ENCODE measurements at regions not wholly inside any gene's neighbourhood (a gene's known extent, or its start where the extent isn't known, plus 50 kb on each side); places are given as distances from the start of the nearest gene placed in this dataset.

GRCh38 chr9:100880284-100880683 lies 148.2 kb upstream of the PLPPR1 start:
- WGBS, 2 donors, result 93% methylated on average over 2 of the region's 2 CpGs
- intact Hi-C loops (cut with DNase I), result no loop called here
- no peak for DNase-seq
- H3K27ac ChIP-seq, result no peak overlapping the region
- no peaks in the 10 kb centered on the region for H3K36me3 ChIP-seq
- H3K9me3 ChIP-seq, result no peaks in the 10 kb centered on the region
- H3K4me3 ChIP-seq (replicated peaks in 1 of 3), result no peak overlapping the region
- H3K27me3 ChIP-seq, result no peaks in the 10 kb centered on the region
- no peaks in the 10 kb centered on the region for H3K4me1 ChIP-seq
- TF ChIP-seq CTCF (IDR thresholded peaks at IDR 0.05) (no peak), POLR2A (IDR thresholded peaks at IDR 0.05) (no peak)

- no peaks in the 10 kb centered on the region for H3K36me3 ChIP-seq
- intact Hi-C loops (cut with DNase I), result no loop called here
- no peaks in the 10 kb centered on the region for H3K27me3 ChIP-seq
- H3K9me3 ChIP-seq, result no peaks in the 10 kb centered on the region
- H3K4me3 ChIP-seq (replicated peaks in 1 of 3), result no peak overlapping the region
- no peak for TF ChIP-seq POLR2A (IDR thresholded peaks at IDR 0.05)
- TF ChIP-seq CTCF (IDR thresholded peaks at IDR 0.05), result no peak
- no peaks in the 10 kb centered on the region for H3K4me1 ChIP-seq
- no peak for DNase-seq
- H3K27ac ChIP-seq, result no peak overlapping the region
- 80 to 84% methylated on average over 4 of the region's 4 CpGs for WGBS, 2 donors
These were observed 144.0 kb upstream of the PLPPR1 start for GRCh38 chr9:100884518-100884917.

- Histone ChIP-seq H3K36me3 (no peaks in the 10 kb centered on the region), H3K27me3 (no peaks in the 10 kb centered on the region), H3K9me3 (no peaks in the 10 kb centered on the region), H3K27ac (no peak overlapping the region), H3K4me3 (replicated peaks in 1 of 3) (no peak overlapping the region), H3K4me1 (no peaks in the 10 kb centered on the region)
- no peak for DNase-seq
- WGBS, 2 donors, result 83 to 86% methylated on average over 3 of the region's 3 CpGs
- TF ChIP-seq CTCF (IDR thresholded peaks at IDR 0.05), result no peak
- TF ChIP-seq POLR2A (IDR thresholded peaks at IDR 0.05), result no peak
- intact Hi-C loops (cut with DNase I), result no loop called here
These were observed 138.2 kb upstream of the PLPPR1 start for GRCh38 chr9:100890321-100890720.

GRCh38 chr9:100911273-100911672 lies 117.3 kb upstream of the PLPPR1 start:
- TF ChIP-seq CTCF (IDR thresholded peaks at IDR 0.05), result no peak
- no peak for TF ChIP-seq POLR2A (IDR thresholded peaks at IDR 0.05)
- H3K4me1 ChIP-seq, result no peaks in the 10 kb centered on the region
- H3K27ac ChIP-seq, result no peak overlapping the region
- intact Hi-C loops (cut with DNase I), result no loop called here
- WGBS, 2 donors, result 79 to 80% methylated on average over 5 of the region's 5 CpGs
- no peaks in the 10 kb centered on the region for H3K36me3 ChIP-seq
- no peak overlapping the region for H3K4me3 ChIP-seq (replicated peaks in 1 of 3)
- H3K27me3 ChIP-seq, result no peaks in the 10 kb centered on the region
- no peak for DNase-seq
- no peaks in the 10 kb centered on the region for H3K9me3 ChIP-seq

GRCh38 chr9:100913257-100913656 lies 115.3 kb upstream of the PLPPR1 start:
- DNase-seq, result no peak
- Histone ChIP-seq H3K36me3 (no peaks in the 10 kb centered on the region), H3K27ac (no peak overlapping the region), H3K27me3 (no peaks in the 10 kb centered on the region), H3K4me3 (replicated peaks in 1 of 3) (no peak overlapping the region), H3K9me3 (no peaks in the 10 kb centered on the region), H3K4me1 (no peaks in the 10 kb centered on the region)
- intact Hi-C loops (cut with DNase I), result no loop called here
- WGBS, 2 donors, result 38 to 56% methylated on average over 1 of the region's 1 CpG
- TF ChIP-seq CTCF (IDR thresholded peaks at IDR 0.05) (no peak), POLR2A (IDR thresholded peaks at IDR 0.05) (no peak)

Data from thyroid gland (tissue), 4 donors.